PC-9 (cell line): ENCODE measurements at regions not wholly inside any gene's neighbourhood (a gene's known extent, or its start where the extent isn't known, plus 50 kb on each side); places are given as distances from the start of the nearest gene placed in this dataset.

Experiments
- BruUV-seq: library from RNA; stranded (reverse); fragments of 400-500 nt; replicated peaks from 2 replicates; lab custom pipeline; 2021; lab: Mats Ljungman, UMichigan
- CTCF ChIA-PET: fragments of 300-600 bp; sonication (Branson Sonifier 250); formaldehyde crosslinking; loops from one replicate; lab custom pipeline; 2022; ENCODE audit warnings: antibody characterized with exemption; lab: Charles Lee
- POLR2A ChIA-PET: fragments of 300-600 bp; sonication (Branson Sonifier 250); formaldehyde crosslinking; loops from one replicate; lab custom pipeline; 2022; ENCODE audit warnings: antibody characterized with exemption; ENCODE audit not compliant: unreplicated experiment; lab: Charles Lee
- DNase-seq, 2 experiments: peaks; one replicate each; pipeline versions ENCODE4 v3.0.0 to v3.0.0-alpha.2; 2015 to 2022; ENCODE audit warnings: mixed read lengths in 1 of 2
- H2AFZ ChIP-seq: fragments of 200-600 bp; sonication (generic); 2 replicates; pipeline ENCODE4 v1.8.1; 2017; ENCODE audit warnings: antibody characterized with exemption
- H3F3A ChIP-seq: fragments of 200-600 bp; sonication (generic); 2 replicates; pipeline ENCODE4 v1.8.1; 2017; ENCODE audit warnings: antibody characterized with exemption, mild to moderate bottlenecking, low read depth; ENCODE audit not compliant: insufficient read depth
- H3K27ac ChIP-seq: fragments of 200-600 bp; sonication (generic); 2 replicates; pipeline ENCODE4 v1.6.1; 2016; ENCODE audit warnings: mixed run types
- H3K27me3 ChIP-seq: fragments of 200-600 bp; sonication (generic); 2 replicates; pipeline ENCODE4 v1.6.1; 2016; ENCODE audit warnings: low read depth, mixed run types; ENCODE audit not compliant: insufficient read depth
- H3K36me3 ChIP-seq: fragments of 200-600 bp; sonication (generic); 2 replicates; pipeline ENCODE4 v1.6.1; 2016; ENCODE audit warnings: low read depth, mixed run types
- H3K4me1 ChIP-seq: fragments of 200-600 bp; sonication (generic); replicated peaks from 2 replicates; pipeline ENCODE4 v1.6.1; 2016; ENCODE audit warnings: mixed run types; ENCODE audit not compliant: insufficient read depth
- H3K4me2 ChIP-seq: fragments of 200-600 bp; sonication (generic); 2 replicates; pipeline ENCODE4 v1.6.1; 2017; ENCODE audit warnings: mixed run types
- H3K4me3 ChIP-seq: fragments of 200-600 bp; sonication (generic); 2 replicates; pipeline ENCODE4 v1.6.1; 2016; ENCODE audit warnings: mixed run types
- H3K79me2 ChIP-seq: fragments of 200-600 bp; sonication (generic); 2 replicates; pipeline ENCODE4 v1.6.1; 2017; ENCODE audit warnings: low read depth, mixed run types
- H3K9me2 ChIP-seq: fragments of 200-600 bp; sonication (generic); 2 replicates; pipeline ENCODE4 v1.8.1; 2017; ENCODE audit warnings: mild to moderate bottlenecking; ENCODE audit not compliant: insufficient read depth
- H3K9me3 ChIP-seq: fragments of 200-600 bp; sonication (generic); 2 replicates; pipeline ENCODE4 v1.8.1; 2016; ENCODE audit warnings: low read depth; ENCODE audit not compliant: insufficient read depth
- H4K20me1 ChIP-seq: fragments of 200-600 bp; sonication (generic); 2 replicates; pipeline ENCODE4 v1.8.1; 2017; ENCODE audit not compliant: insufficient read depth
- CTCF ChIP-seq: fragments of 200-600 bp; sonication (generic); conservative IDR thresholded peaks from 2 replicates; pipeline ENCODE4 v1.6.1; 2017; ENCODE audit warnings: mixed run types, antibody characterized with exemption, mild to moderate bottlenecking, moderate library complexity
- EZH2 ChIP-seq: fragments of 200-600 bp; sonication (generic); IDR thresholded peaks from 2 replicates; pipeline ENCODE4 v1.8.0; 2017; ENCODE audit warnings: antibody characterized with exemption, low read depth
- intact Hi-C: fragments of 100-400 bp; cut with micrococcal nuclease; formaldehyde crosslinking; loops from one replicate; pipeline ENCODE4 v1.10.0; 2022; ENCODE audit not compliant: unreplicated experiment

- BruUV-seq: no TSS peak
- H3F3A ChIP-seq: no peaks in the 10 kb centered on the region
- no peaks in the 10 kb centered on the region for H3K79me2 ChIP-seq
- no peaks in the 10 kb centered on the region for H3K36me3 ChIP-seq
- H2AFZ ChIP-seq: no peak overlapping the region
- no peak for DNase-seq
- intact Hi-C loops: no loop called here
- H3K9me3 ChIP-seq: no peaks in the 10 kb centered on the region
- peaks cover 58% of the 10 kb centered on the region for H3K27me3 ChIP-seq
- no peak for TF ChIP-seq CTCF
- TF ChIP-seq EZH2: no peak
- no peak overlapping the region for H3K27ac ChIP-seq
- no peaks in the 10 kb centered on the region for H3K9me2 ChIP-seq
- no peak overlapping the region for H3K4me3 ChIP-seq
- ChIA-PET CTCF (no interaction called here), POLR2A (no interaction called here)
- no peak overlapping the region for H3K4me2 ChIP-seq
- peaks cover 9% of the 10 kb centered on the region; the same call in 1 of the 2 replicates for H3K4me1 ChIP-seq
- no peaks in the 10 kb centered on the region for H4K20me1 ChIP-seq
Measured at GRCh38 chr20:51196991-51197651, 174.2 kb upstream of the KCNG1 start.

- POLR2A ChIA-PET: interaction anchor here (0.6 kb wide), 1 partner anchor 19 kb away, joined by 3 read pairs; no protein-coding TSS in a partner anchor
Measured at GRCh38 chr20:51195990-51196389, 173.1 kb upstream of the KCNG1 start.

GRCh38 chr20:51195419-51195901, 172.6 kb upstream of the KCNG1 start:
- Histone ChIP-seq H3K79me2 (no peaks in the 10 kb centered on the region), H3K9me3 (no peaks in the 10 kb centered on the region), H3K4me3 (peak overlapping the region; percentile 24; the same call in 1 of the 2 replicates), H4K20me1 (no peaks in the 10 kb centered on the region), H3K4me2 (peak overlapping the region; percentile 50), H2AFZ (peak overlapping the region; percentile 26; the same call in 1 of the 2 replicates), H3K4me1 (peaks cover 9% of the 10 kb centered on the region; the same call in 1 of the 2 replicates), H3K9me2 (no peaks in the 10 kb centered on the region), H3K36me3 (no peaks in the 10 kb centered on the region), H3K27ac (no peak overlapping the region), H3K27me3 (peaks cover 45% of the 10 kb centered on the region), H3F3A (no peaks in the 10 kb centered on the region)
- CTCF ChIA-PET: no interaction called here
- BruUV-seq: no TSS peak
- DNase-seq: peak; percentile 42 to 84
- intact Hi-C loops: no loop called here
- TF ChIP-seq CTCF (no peak), EZH2 (no peak)
- POLR2A ChIA-PET: no interaction called here

More at GRCh38 chr20:51195990-51196389, 173.1 kb upstream of the KCNG1 start:
- no TSS peak for BruUV-seq
- Histone ChIP-seq H3K27me3 (peaks cover 51% of the 10 kb centered on the region), H3K9me3 (no peaks in the 10 kb centered on the region), H3K79me2 (no peaks in the 10 kb centered on the region), H3K27ac (no peak overlapping the region), H3K4me3 (no peak overlapping the region), H4K20me1 (no peaks in the 10 kb centered on the region), H3K9me2 (no peaks in the 10 kb centered on the region), H2AFZ (no peak overlapping the region), H3K4me2 (peak overlapping the region; percentile 50), H3K36me3 (no peaks in the 10 kb centered on the region), H3K4me1 (peaks cover 9% of the 10 kb centered on the region; the same call in 1 of the 2 replicates), H3F3A (no peaks in the 10 kb centered on the region)
- TF ChIP-seq CTCF: no peak
- TF ChIP-seq EZH2: no peak
- CTCF ChIA-PET: no interaction called here
- intact Hi-C loops: no loop called here
- no peak for DNase-seq
